Neural cell (in vitro differentiated cells): ENCODE measurements at regions not wholly inside any gene's neighbourhood (a gene's known extent, or its start where the extent isn't known, plus 50 kb on each side); places are given as distances from the start of the nearest gene placed in this dataset.

Experiments
- H2AFZ ChIP-seq: fragments of 200-600, 300-800 bp; sonication (generic), shearing (Covaris generic); 2 replicates; pipeline ENCODE4 v1.6.0; 2014; ENCODE audit warnings: low read depth, mild to moderate bottlenecking, antibody characterized with exemption, low read length, moderate library complexity
- H3F3A ChIP-seq: fragments of 200-600 bp; shearing (Covaris generic); 2 replicates; pipeline ENCODE4 v1.6.1; 2016; ENCODE audit warnings: mild to moderate bottlenecking, moderate library complexity, mixed read lengths, antibody characterized with exemption, low read length; ENCODE audit not compliant: insufficient read depth, poor library complexity, severe bottlenecking
- H3K27ac ChIP-seq: fragments of 200-600, 300-800 bp; sonication (generic), shearing (Covaris generic); 2 replicates; pipeline ENCODE4 v1.5.1; 2014; ENCODE audit warnings: mild to moderate bottlenecking, low read length, moderate library complexity
- H3K27me3 ChIP-seq: fragments of 300-800, 200-600 bp; sonication (generic), shearing (Covaris generic); 2 replicates; pipeline ENCODE4 v1.6.0; 2014; ENCODE audit warnings: mild to moderate bottlenecking, low read depth, low read length, moderate library complexity; ENCODE audit not compliant: insufficient read depth
- H3K36me3 ChIP-seq: fragments of 300-800, 200-600 bp; sonication (generic), shearing (Covaris generic); 2 replicates; pipeline ENCODE4 v1.5.1; 2014; ENCODE audit warnings: mild to moderate bottlenecking, antibody characterized with exemption, low read length, moderate library complexity; ENCODE audit not compliant: insufficient read depth
- H3K4me2 ChIP-seq: fragments of 300-800, 200-600 bp; sonication (generic), shearing (Covaris generic); 2 replicates; pipeline ENCODE4 v1.6.0; 2014; ENCODE audit warnings: mild to moderate bottlenecking, low read length
- H3K4me3 ChIP-seq: fragments of 300-800, 200-600 bp; sonication (generic), shearing (Covaris generic); 2 replicates; pipeline ENCODE4 v1.5.1; 2014; ENCODE audit warnings: mild to moderate bottlenecking, low read length, moderate library complexity
- H3K79me2 ChIP-seq: fragments of 200-600 bp; shearing (Covaris generic); replicated peaks from 2 replicates; pipeline ENCODE4 v1.6.0; 2014; ENCODE audit warnings: mild to moderate bottlenecking, low read length, moderate library complexity; ENCODE audit not compliant: insufficient read depth
- H3K9ac ChIP-seq: fragments of 300-800, 200-600 bp; sonication (generic), shearing (Covaris generic); 2 replicates; pipeline ENCODE4 v1.6.1; 2016; ENCODE audit warnings: mild to moderate bottlenecking, low read length, mixed read lengths
- H3K9me2 ChIP-seq: fragments of 200-600 bp; shearing (Covaris generic); 2 replicates; pipeline ENCODE4 v1.6.1; 2016; ENCODE audit warnings: mild to moderate bottlenecking, low read length, mixed read lengths; ENCODE audit not compliant: insufficient read depth
- H3K9me3 ChIP-seq: fragments of 200-600, 300-800 bp; sonication (generic), shearing (Covaris generic); 2 replicates; pipeline ENCODE4 v1.6.1; 2016; ENCODE audit warnings: mild to moderate bottlenecking, mixed run types, low read length, moderate library complexity, mixed read lengths
- H4K20me1 ChIP-seq: fragments of 200-600 bp; shearing (Covaris generic); 2 replicates; pipeline ENCODE4 v1.6.1; 2016; ENCODE audit warnings: mild to moderate bottlenecking, mixed run types; ENCODE audit not compliant: insufficient read depth
- EP300 ChIP-seq: fragments of 450-650 bp; conservative IDR thresholded peaks from 2 replicates; pipeline ENCODE4 v1.6.1; 2014; ENCODE audit warnings: antibody characterized with exemption, mild to moderate bottlenecking, moderate library complexity; ENCODE audit not compliant: poor library complexity, severe bottlenecking
- EZH2 ChIP-seq: fragments of 200-600, 300-800 bp; shearing (Covaris generic), sonication (generic); IDR thresholded peaks from 2 replicates; pipeline ENCODE4 v1.6.1; 2014; ENCODE audit warnings: antibody characterized with exemption, low read length, borderline replicate concordance, mild to moderate bottlenecking; ENCODE audit not compliant: insufficient read depth, poor library complexity, severe bottlenecking
- MXI1 ChIP-seq: fragments of 450-650 bp; conservative IDR thresholded peaks from 2 replicates; pipeline ENCODE4 v1.6.1; 2014; ENCODE audit warnings: antibody characterized with exemption, mild to moderate bottlenecking; ENCODE audit not compliant: poor library complexity, severe bottlenecking
- POLR2AphosphoS5 ChIP-seq: IDR thresholded peaks from 2 replicates; pipeline ENCODE4 v1.6.1; 2012
- RAD21 ChIP-seq: fragments of 450-650 bp; conservative IDR thresholded peaks from 2 replicates; pipeline ENCODE4 v1.6.1; 2014; ENCODE audit warnings: antibody characterized with exemption, mild to moderate bottlenecking, moderate library complexity
- SMC3 ChIP-seq: fragments of 450-650 bp; conservative IDR thresholded peaks from 2 replicates; pipeline ENCODE4 v1.6.1; 2014; ENCODE audit warnings: antibody characterized with exemption, mild to moderate bottlenecking, moderate library complexity; ENCODE audit not compliant: poor library complexity
- TAF1 ChIP-seq: IDR thresholded peaks from 2 replicates; pipeline ENCODE4 v1.6.1; 2012; ENCODE audit warnings: low read depth
- TF ChIP-seq, protein P1 (sequence below): IDR thresholded peaks from 2 replicates; pipeline ENCODE4 v1.6.1; 2012; ENCODE audit warnings: borderline replicate concordance
- TF ChIP-seq, protein P2 (sequence below): fragments of 450-650 bp; IDR thresholded peaks from 2 replicates; pipeline ENCODE4 v1.5.1; 2014; ENCODE audit warnings: antibody characterized with exemption, mild to moderate bottlenecking, moderate library complexity; ENCODE audit not compliant: poor library complexity, severe bottlenecking

DNA sequence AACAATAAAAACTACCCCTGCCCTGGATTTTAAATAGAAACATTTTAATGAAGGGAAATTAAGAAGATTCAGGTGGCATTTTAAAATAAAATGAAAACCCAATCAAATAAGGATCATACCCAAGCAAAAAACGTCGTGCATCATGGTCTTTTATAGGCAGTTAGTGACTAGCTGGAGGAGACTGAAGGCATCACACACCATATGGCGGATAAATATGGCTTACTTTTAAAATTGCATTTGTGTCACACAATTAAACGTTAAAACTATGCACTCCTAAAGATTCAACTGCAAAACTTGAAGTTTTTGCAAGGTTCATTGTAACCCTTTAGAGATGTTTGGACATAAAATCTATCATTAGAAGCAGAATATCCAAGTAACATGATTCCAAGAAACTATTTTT lies 200.1 kb upstream of the NRG3 start:
- no peak for TF ChIP-seq EZH2
- TF ChIP-seq, protein P1, sequence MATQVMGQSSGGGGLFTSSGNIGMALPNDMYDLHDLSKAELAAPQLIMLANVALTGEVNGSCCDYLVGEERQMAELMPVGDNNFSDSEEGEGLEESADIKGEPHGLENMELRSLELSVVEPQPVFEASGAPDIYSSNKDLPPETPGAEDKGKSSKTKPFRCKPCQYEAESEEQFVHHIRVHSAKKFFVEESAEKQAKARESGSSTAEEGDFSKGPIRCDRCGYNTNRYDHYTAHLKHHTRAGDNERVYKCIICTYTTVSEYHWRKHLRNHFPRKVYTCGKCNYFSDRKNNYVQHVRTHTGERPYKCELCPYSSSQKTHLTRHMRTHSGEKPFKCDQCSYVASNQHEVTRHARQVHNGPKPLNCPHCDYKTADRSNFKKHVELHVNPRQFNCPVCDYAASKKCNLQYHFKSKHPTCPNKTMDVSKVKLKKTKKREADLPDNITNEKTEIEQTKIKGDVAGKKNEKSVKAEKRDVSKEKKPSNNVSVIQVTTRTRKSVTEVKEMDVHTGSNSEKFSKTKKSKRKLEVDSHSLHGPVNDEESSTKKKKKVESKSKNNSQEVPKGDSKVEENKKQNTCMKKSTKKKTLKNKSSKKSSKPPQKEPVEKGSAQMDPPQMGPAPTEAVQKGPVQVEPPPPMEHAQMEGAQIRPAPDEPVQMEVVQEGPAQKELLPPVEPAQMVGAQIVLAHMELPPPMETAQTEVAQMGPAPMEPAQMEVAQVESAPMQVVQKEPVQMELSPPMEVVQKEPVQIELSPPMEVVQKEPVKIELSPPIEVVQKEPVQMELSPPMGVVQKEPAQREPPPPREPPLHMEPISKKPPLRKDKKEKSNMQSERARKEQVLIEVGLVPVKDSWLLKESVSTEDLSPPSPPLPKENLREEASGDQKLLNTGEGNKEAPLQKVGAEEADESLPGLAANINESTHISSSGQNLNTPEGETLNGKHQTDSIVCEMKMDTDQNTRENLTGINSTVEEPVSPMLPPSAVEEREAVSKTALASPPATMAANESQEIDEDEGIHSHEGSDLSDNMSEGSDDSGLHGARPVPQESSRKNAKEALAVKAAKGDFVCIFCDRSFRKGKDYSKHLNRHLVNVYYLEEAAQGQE: no peak
- no peak for TF ChIP-seq RAD21
- no peak for TF ChIP-seq MXI1
- TF ChIP-seq EP300: no peak
- TF ChIP-seq POLR2AphosphoS5: no peak
- TF ChIP-seq, protein P2, sequence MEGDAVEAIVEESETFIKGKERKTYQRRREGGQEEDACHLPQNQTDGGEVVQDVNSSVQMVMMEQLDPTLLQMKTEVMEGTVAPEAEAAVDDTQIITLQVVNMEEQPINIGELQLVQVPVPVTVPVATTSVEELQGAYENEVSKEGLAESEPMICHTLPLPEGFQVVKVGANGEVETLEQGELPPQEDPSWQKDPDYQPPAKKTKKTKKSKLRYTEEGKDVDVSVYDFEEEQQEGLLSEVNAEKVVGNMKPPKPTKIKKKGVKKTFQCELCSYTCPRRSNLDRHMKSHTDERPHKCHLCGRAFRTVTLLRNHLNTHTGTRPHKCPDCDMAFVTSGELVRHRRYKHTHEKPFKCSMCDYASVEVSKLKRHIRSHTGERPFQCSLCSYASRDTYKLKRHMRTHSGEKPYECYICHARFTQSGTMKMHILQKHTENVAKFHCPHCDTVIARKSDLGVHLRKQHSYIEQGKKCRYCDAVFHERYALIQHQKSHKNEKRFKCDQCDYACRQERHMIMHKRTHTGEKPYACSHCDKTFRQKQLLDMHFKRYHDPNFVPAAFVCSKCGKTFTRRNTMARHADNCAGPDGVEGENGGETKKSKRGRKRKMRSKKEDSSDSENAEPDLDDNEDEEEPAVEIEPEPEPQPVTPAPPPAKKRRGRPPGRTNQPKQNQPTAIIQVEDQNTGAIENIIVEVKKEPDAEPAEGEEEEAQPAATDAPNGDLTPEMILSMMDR: no peak
- no peak for TF ChIP-seq TAF1
- no peak for TF ChIP-seq SMC3
- no peaks in the 10 kb centered on the region for H3F3A ChIP-seq
- H3K36me3 ChIP-seq: no peaks in the 10 kb centered on the region
- no peak overlapping the region for H3K4me2 ChIP-seq
- H2AFZ ChIP-seq: no peak overlapping the region
- no peak overlapping the region for H3K27ac ChIP-seq
- H3K9ac ChIP-seq: no peak overlapping the region
- H4K20me1 ChIP-seq: no peaks in the 10 kb centered on the region
- no peak overlapping the region for H3K4me3 ChIP-seq
- H3K9me2 ChIP-seq: no peaks in the 10 kb centered on the region
- H3K27me3 ChIP-seq: no peaks in the 10 kb centered on the region
- H3K79me2 ChIP-seq: no peaks in the 10 kb centered on the region
- H3K9me3 ChIP-seq: no peaks in the 10 kb centered on the region

- Histone ChIP-seq H3K4me2 (no peak overlapping the region), H3F3A (no peaks in the 10 kb centered on the region), H3K9me3 (no peaks in the 10 kb centered on the region), H3K27me3 (no peaks in the 10 kb centered on the region), H4K20me1 (no peaks in the 10 kb centered on the region), H3K27ac (no peak overlapping the region), H3K79me2 (no peaks in the 10 kb centered on the region), H3K4me3 (no peak overlapping the region), H3K9me2 (no peaks in the 10 kb centered on the region), H3K36me3 (no peaks in the 10 kb centered on the region), H2AFZ (no peak overlapping the region), H3K9ac (no peak overlapping the region)
- TF ChIP-seq, protein P1: no peak
- TF ChIP-seq EZH2 (no peak), SMC3 (no peak), TAF1 (no peak), POLR2AphosphoS5 (no peak), EP300 (no peak), MXI1 (no peak), RAD21 (no peak)
- TF ChIP-seq, protein P2: no peak
Observed at GRCh38 chr10:81679291-81679690, 195.7 kb upstream of the NRG3 start.
